K562 (cell line): ENCODE measurements at regions not wholly inside any gene's neighbourhood (a gene's known extent, or its start where the extent isn't known, plus 50 kb on each side); places are given as distances from the start of the nearest gene placed in this dataset.

ENCODE experiments used
- ATAC-seq: fragments of 200-7000 bp; cut with Tn5 transposase; 3 replicates; pipeline ENCODE4 v1.9.1; 2020; ENCODE audit warnings: moderate library complexity
- BruUV-seq: library from RNA; stranded (reverse); fragments of 400-500 nt; replicated peaks from 2 replicates; lab custom pipeline; 2021; lab: Mats Ljungman, UMichigan
- CTCF ChIA-PET: fragments of 300-600 bp; formaldehyde crosslinking; extraction: SDS; loops from one replicate; lab custom pipeline; 2021; ENCODE audit warnings: low intra/inter-chr PET ratio; lab: Yijun Ruan, JAX
- POLR2A ChIA-PET: fragments of 300-600, 350-650 bp; sonication (Branson Sonifier 250); formaldehyde crosslinking; extraction: SDS; loops from one replicate; lab custom pipeline; 2021; ENCODE audit warnings: antibody characterized with exemption, inconsistent platforms; lab: Yijun Ruan, JAX
- DNase-seq, 4 experiments: peaks; one replicate each; pipeline versions ENCODE4 v3.0.0 to v3.0.0-alpha.2; 2011 to 2018; ENCODE audit warnings: low spot score in 3 of 4, mixed read lengths in 3 of 4; ENCODE audit errors: extremely low read depth in 1 of 4
- FAIRE-seq: peaks from 2 replicates; lab custom pipeline; 2011; peaks lifted over from hg19 to GRCh38; lab: Jason Lieb, UNC
- H2AFZ ChIP-seq: 2 replicates; pipeline ENCODE4 v1.6.0; 2011; ENCODE audit warnings: low read depth, low read length, control low read depth, inconsistent platforms
- H3K27ac ChIP-seq: fragments of 200-600 bp; 3 replicates; pipeline ENCODE4 v1.8.0; 2011; ENCODE audit warnings: low read depth, mild to moderate bottlenecking, control low read depth, inconsistent platforms, low read length, moderate library complexity, mixed read lengths; ENCODE audit errors: extremely low read depth
- H3K27me3 ChIP-seq, 2 experiments: fragments of 300-600 bp in 1 of 2; 2 replicates in 1 of 2; 3 replicates in 1 of 2; pipeline versions ENCODE4 v1.6.0 to v1.8.0; 2011; ENCODE audit warnings: inconsistent platforms in 2 of 2, low read length in 2 of 2, mild to moderate bottlenecking in 1 of 2, mixed read lengths in 1 of 2, moderate library complexity in 1 of 2; ENCODE audit not compliant: control insufficient read depth in 2 of 2, insufficient read depth in 2 of 2
- H3K36me3 ChIP-seq: fragments of 300-600 bp; 3 replicates; pipeline ENCODE4 v1.8.0; 2011; ENCODE audit warnings: mild to moderate bottlenecking, low read length, inconsistent platforms; ENCODE audit not compliant: control insufficient read depth, insufficient read depth
- H3K4me1 ChIP-seq, 2 experiments: fragments of 200-600 bp in 1 of 2; replicated peaks in 1 of 2; 2 replicates in 1 of 2; 3 replicates in 1 of 2; pipeline versions ENCODE4 v1.5.1 to v1.8.0; 2011; ENCODE audit warnings: inconsistent platforms in 2 of 2, low read length in 2 of 2, mild to moderate bottlenecking in 1 of 2, mixed read lengths in 1 of 2, moderate library complexity in 1 of 2; ENCODE audit not compliant: control insufficient read depth in 2 of 2, insufficient read depth in 2 of 2
- H3K4me2 ChIP-seq: 2 replicates; pipeline ENCODE4 v1.6.1; 2011; ENCODE audit warnings: low read length, control low read depth, inconsistent platforms, mixed read lengths; ENCODE audit not compliant: insufficient read depth
- H3K4me3 ChIP-seq: fragments of 200-600 bp; sonication (generic), shearing (Covaris generic); 2 replicates; pipeline ENCODE4 v1.5.1; 2016; ENCODE audit warnings: control low read depth, inconsistent platforms
- H3K79me2 ChIP-seq: fragments of 200-600 bp; 3 replicates; pipeline ENCODE4 v1.8.0; 2011; ENCODE audit warnings: low read length, inconsistent platforms; ENCODE audit not compliant: control insufficient read depth, insufficient read depth
- H3K9ac ChIP-seq, 2 experiments: 2 replicates each; pipeline versions ENCODE4 v1.6.0 to v1.6.1; 2011; ENCODE audit warnings: low read depth in 2 of 2, low read length in 2 of 2, control low read depth in 1 of 2, inconsistent platforms in 1 of 2, mild to moderate bottlenecking in 1 of 2, mixed read lengths in 1 of 2; ENCODE audit not compliant: insufficient read depth in 1 of 2
- H3K9me1 ChIP-seq: one replicate; pipeline ENCODE4 v1.6.0; 2011; ENCODE audit warnings: inconsistent platforms, mild to moderate bottlenecking, low read length, moderate library complexity; ENCODE audit not compliant: control insufficient read depth, insufficient read depth
- H3K9me3 ChIP-seq: replicated peaks from 2 replicates; pipeline ENCODE4 v1.5.1; 2011; ENCODE audit warnings: low read depth, low read length, inconsistent platforms; ENCODE audit not compliant: control insufficient read depth, insufficient read depth
- H4K20me1 ChIP-seq: replicated peaks from 2 replicates; pipeline ENCODE4 v1.6.1; 2011; ENCODE audit warnings: low read length, inconsistent platforms, mixed read lengths; ENCODE audit not compliant: control insufficient read depth, insufficient read depth
- BRCA1 ChIP-seq, 2 experiments: fragments of 450-650 bp in 1 of 2; sonication (generic) in 1 of 2; formaldehyde crosslinking in 1 of 2; IDR thresholded peaks; 2 replicates each; pipeline versions ENCODE4 v1.5.0 to v1.6.1; 2017 to 2020; ENCODE audit warnings: mild to moderate bottlenecking in 1 of 2, missing genetic modification reagents in 1 of 2
- CCNT2 ChIP-seq: IDR thresholded peaks from 2 replicates; pipeline ENCODE4 v1.6.1; 2011; ENCODE audit warnings: borderline replicate concordance, low read depth, mild to moderate bottlenecking, moderate library complexity, mixed read lengths, low read length; ENCODE audit not compliant: insufficient read length; ENCODE audit errors: extremely low read depth
- ELF2 ChIP-seq: fragments of 250-450 bp; sonication (Bioruptor Pico); IDR thresholded peaks from 2 replicates; pipeline ENCODE4 v1.5.0; 2021; ENCODE audit warnings: mild to moderate bottlenecking
- MYC ChIP-seq, 2 experiments: fragments of 250-450 bp in 1 of 2; sonication (Bioruptor Pico) in 1 of 2; IDR thresholded peaks; 2 replicates each; pipeline versions ENCODE4 v1.5.1 to v1.6.1; 2012 to 2021; ENCODE audit warnings: low read depth in 2 of 2, borderline replicate concordance in 1 of 2, improper control_type of control experiment in 1 of 2, low read length in 1 of 2, mild to moderate bottlenecking in 1 of 2, moderate library complexity in 1 of 2
- POLR2H ChIP-seq: IDR thresholded peaks from 2 replicates; pipeline ENCODE4 v1.6.1; 2016; ENCODE audit warnings: missing genetic modification characterization, low read depth, mild to moderate bottlenecking, control low read depth, missing compliant biosample characterization, moderate library complexity
- RBM14 ChIP-seq: fragments of 200-400 bp; formaldehyde crosslinking; IDR thresholded peaks from 2 replicates; pipeline ENCODE4 v1.6.1; 2018; ENCODE audit warnings: low read depth, mild to moderate bottlenecking, low read length, moderate library complexity, borderline replicate concordance; ENCODE audit not compliant: insufficient read depth
- RBM39 ChIP-seq: fragments of 200-400 bp; formaldehyde crosslinking; optimal IDR thresholded peaks from 2 replicates; pipeline ENCODE3; 2018; ENCODE audit warnings: low read depth, low read length
- SRF ChIP-seq, 2 experiments: fragments of 250-450, 450-650 bp in 1 of 2; sonication (Bioruptor Pico) in 1 of 2; sonication (generic) in 1 of 2; formaldehyde crosslinking; IDR thresholded peaks; 2 replicates each; pipeline versions ENCODE4 v1.5.0 to v1.5.1; 2020 to 2022; ENCODE audit warnings: mild to moderate bottlenecking in 1 of 2, missing genetic modification reagents in 1 of 2
- TBP ChIP-seq: optimal IDR thresholded peaks from 2 replicates; pipeline ENCODE3; 2011; ENCODE audit warnings: low read depth, low read length, improper control_type of control experiment
- ZNF212 ChIP-seq: fragments of 450-650 bp; formaldehyde crosslinking; IDR thresholded peaks from 2 replicates; pipeline ENCODE4 v1.4.0; 2020; ENCODE audit warnings: mild to moderate bottlenecking
- WGBS: fragments of 100-300 bp; shearing (Covaris generic); methylation state at CpG from one replicate; pipeline ENCODE4 v1.1.6; 2016; ENCODE audit warnings: low coverage, mixed read lengths; ENCODE audit not compliant: insufficient coverage; ENCODE audit errors: missing lambda C conversion rate; 5-methylcytosine and 5-hydroxymethylcytosine counted together
- in situ Hi-C: fragments of 300-500 bp; cut with MboI; formaldehyde crosslinking; loops from 4 replicates; pipeline ENCODE4 v1.15.0; 2018; ENCODE audit warnings: inconsistent platforms, mixed read lengths
- intact Hi-C: fragments of 100-400 bp; cut with micrococcal nuclease; formaldehyde crosslinking; loops from 2 replicates; pipeline ENCODE4 v1.14.2; 2022
- TF ChIP-seq, protein P1 (sequence below): fragments of 450-650 bp; IDR thresholded peaks from 2 replicates; pipeline ENCODE4 v1.6.1; 2016; ENCODE audit warnings: mild to moderate bottlenecking
- TF ChIP-seq, protein P2 (sequence below), 2 experiments: fragments of 450-650 bp; IDR thresholded peaks; 2 replicates each; pipeline ENCODE4 v1.6.1; 2018; ENCODE audit warnings: mild to moderate bottlenecking in 2 of 2, low read depth in 1 of 2; ENCODE audit not compliant: partially characterized antibody in 2 of 2

DNA sequence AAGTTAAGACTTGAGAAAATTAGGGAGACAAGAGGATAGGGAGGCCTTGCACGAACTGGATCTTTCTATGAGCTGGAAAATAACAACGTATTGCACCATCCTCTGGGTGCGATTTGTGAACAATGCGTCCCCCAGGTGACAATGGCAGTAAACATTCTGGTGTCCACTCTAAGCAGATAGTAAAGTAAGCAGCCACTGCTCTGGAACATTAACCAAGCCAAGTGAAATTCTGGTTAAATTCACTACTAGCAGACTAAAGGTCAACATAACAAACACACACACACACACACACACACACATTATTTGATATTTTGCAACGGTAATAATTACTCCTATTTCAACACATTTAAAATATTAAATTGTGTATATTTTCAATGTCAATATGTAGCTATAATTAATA lies 242.2 kb upstream of the DCAF8L1 start (continued):
- TF ChIP-seq TBP (no peak), BRCA1 (IDR thresholded peaks at IDR 0.05) (no peak), BRCA1 (CRISPR knock-in tag; IDR thresholded peaks at IDR 0.05) (no peak)

DNA sequence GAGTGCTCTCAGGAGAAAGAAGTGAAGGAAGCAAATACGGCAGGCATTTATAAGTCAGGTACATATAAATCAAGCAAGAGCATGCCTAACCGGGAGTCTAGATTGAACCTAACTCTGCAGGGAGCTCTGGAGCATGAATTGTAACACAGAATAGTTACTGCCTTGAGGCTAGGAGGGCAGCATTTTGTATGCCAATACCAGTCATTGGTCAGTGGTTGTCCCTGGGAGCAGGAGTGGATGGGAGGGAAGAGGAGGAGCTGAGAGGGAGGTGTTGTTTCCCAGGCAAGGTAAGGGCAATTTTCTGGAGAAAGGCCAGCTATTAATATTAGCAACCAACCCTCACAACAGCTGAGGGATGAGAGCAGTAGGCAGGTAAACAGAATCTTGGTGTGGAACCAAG lies 224.7 kb upstream of the DCAF8L1 start:
- Histone ChIP-seq H3K27ac (no peak overlapping the region), H3K4me3 (no peak overlapping the region), H3K36me3 (no peaks in the 10 kb centered on the region), H3K4me2 (no peak overlapping the region), H3K9me1 (no peaks in the 10 kb centered on the region), H3K9me3 (no peaks in the 10 kb centered on the region), H3K9ac (no peak overlapping the region), H3K27me3 (no peaks in the 10 kb centered on the region), H3K79me2 (no peaks in the 10 kb centered on the region), H3K4me1 (no peaks in the 10 kb centered on the region), H4K20me1 (no peaks in the 10 kb centered on the region), H2AFZ (no peak overlapping the region)
- intact Hi-C loops (no loop called here), in situ Hi-C loops (no loop called here)
- ATAC-seq: no peak
- no TSS peak for BruUV-seq
- DNase-seq: no peak
- ChIA-PET CTCF (no interaction called here), POLR2A (no interaction called here)
- no peak for FAIRE-seq
- WGBS: 0% methylated on average over 2 of the region's 2 CpGs
- TF ChIP-seq ZNF212 (CRISPR knock-in tag) (no peak), RBM39 (no peak), MYC (IDR thresholded peaks at IDR 0.05; ENCODE audit: low read depth, low read length) (no peak), MYC (CRISPR knock-in tag; IDR thresholded peaks at IDR 0.05; ENCODE audit: borderline replicate concordance, low read depth) (no peak), SRF (CRISPR knock-in tag; IDR thresholded peaks at IDR 0.05) (no peak), POLR2H (tag) (no peak), CCNT2 (no peak), RBM14 (no peak), ELF2 (CRISPR knock-in tag) (no peak)
- TF ChIP-seq, protein P1, sequence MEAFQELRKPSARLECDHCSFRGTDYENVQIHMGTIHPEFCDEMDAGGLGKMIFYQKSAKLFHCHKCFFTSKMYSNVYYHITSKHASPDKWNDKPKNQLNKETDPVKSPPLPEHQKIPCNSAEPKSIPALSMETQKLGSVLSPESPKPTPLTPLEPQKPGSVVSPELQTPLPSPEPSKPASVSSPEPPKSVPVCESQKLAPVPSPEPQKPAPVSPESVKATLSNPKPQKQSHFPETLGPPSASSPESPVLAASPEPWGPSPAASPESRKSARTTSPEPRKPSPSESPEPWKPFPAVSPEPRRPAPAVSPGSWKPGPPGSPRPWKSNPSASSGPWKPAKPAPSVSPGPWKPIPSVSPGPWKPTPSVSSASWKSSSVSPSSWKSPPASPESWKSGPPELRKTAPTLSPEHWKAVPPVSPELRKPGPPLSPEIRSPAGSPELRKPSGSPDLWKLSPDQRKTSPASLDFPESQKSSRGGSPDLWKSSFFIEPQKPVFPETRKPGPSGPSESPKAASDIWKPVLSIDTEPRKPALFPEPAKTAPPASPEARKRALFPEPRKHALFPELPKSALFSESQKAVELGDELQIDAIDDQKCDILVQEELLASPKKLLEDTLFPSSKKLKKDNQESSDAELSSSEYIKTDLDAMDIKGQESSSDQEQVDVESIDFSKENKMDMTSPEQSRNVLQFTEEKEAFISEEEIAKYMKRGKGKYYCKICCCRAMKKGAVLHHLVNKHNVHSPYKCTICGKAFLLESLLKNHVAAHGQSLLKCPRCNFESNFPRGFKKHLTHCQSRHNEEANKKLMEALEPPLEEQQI: no peak
- TF ChIP-seq, protein P2, sequence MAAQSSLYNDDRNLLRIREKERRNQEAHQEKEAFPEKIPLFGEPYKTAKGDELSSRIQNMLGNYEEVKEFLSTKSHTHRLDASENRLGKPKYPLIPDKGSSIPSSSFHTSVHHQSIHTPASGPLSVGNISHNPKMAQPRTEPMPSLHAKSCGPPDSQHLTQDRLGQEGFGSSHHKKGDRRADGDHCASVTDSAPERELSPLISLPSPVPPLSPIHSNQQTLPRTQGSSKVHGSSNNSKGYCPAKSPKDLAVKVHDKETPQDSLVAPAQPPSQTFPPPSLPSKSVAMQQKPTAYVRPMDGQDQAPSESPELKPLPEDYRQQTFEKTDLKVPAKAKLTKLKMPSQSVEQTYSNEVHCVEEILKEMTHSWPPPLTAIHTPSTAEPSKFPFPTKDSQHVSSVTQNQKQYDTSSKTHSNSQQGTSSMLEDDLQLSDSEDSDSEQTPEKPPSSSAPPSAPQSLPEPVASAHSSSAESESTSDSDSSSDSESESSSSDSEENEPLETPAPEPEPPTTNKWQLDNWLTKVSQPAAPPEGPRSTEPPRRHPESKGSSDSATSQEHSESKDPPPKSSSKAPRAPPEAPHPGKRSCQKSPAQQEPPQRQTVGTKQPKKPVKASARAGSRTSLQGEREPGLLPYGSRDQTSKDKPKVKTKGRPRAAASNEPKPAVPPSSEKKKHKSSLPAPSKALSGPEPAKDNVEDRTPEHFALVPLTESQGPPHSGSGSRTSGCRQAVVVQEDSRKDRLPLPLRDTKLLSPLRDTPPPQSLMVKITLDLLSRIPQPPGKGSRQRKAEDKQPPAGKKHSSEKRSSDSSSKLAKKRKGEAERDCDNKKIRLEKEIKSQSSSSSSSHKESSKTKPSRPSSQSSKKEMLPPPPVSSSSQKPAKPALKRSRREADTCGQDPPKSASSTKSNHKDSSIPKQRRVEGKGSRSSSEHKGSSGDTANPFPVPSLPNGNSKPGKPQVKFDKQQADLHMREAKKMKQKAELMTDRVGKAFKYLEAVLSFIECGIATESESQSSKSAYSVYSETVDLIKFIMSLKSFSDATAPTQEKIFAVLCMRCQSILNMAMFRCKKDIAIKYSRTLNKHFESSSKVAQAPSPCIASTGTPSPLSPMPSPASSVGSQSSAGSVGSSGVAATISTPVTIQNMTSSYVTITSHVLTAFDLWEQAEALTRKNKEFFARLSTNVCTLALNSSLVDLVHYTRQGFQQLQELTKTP (IDR thresholded peaks at IDR 0.05; ENCODE audit: low read depth in 1 of 2, partially characterized antibody in 2 of 2): no peak
